Mesendoderm (in vitro differentiated cells): ENCODE measurements at regions not wholly inside any gene's neighbourhood (a gene's known extent, or its start where the extent isn't known, plus 50 kb on each side); places are given as distances from the start of the nearest gene placed in this dataset.
"Not testable (repeated sequence)": the region's sequence is repeated elsewhere in the genome, so short reads cannot be mapped to it uniquely, and the experiment has no call there.

Experiments used
- DNase-seq: peaks from one replicate; pipeline ENCODE4 v3.0.0; 2013
- H2AK5ac ChIP-seq: 2 replicates; pipeline ENCODE4 v1.6.1; 2013; ENCODE audit warnings: low read length, inconsistent platforms
- H2BK120ac ChIP-seq: 2 replicates; pipeline ENCODE4 v1.6.1; 2013; ENCODE audit warnings: low read depth, mild to moderate bottlenecking, low read length, moderate library complexity, mixed read lengths
- H2BK15ac ChIP-seq: replicated peaks from 2 replicates; pipeline ENCODE4 v1.6.1; 2013; ENCODE audit warnings: low read depth, mild to moderate bottlenecking, moderate library complexity
- H2BK5ac ChIP-seq: 2 replicates; pipeline ENCODE4 v1.6.1; 2013; ENCODE audit warnings: low read length, inconsistent platforms
- H3K18ac ChIP-seq: 2 replicates; pipeline ENCODE4 v1.6.1; 2013; ENCODE audit warnings: mild to moderate bottlenecking, low read length, mixed read lengths
- H3K23ac ChIP-seq: one replicate; pipeline ENCODE4 v1.6.1; 2013; ENCODE audit warnings: low read length
- H3K27ac ChIP-seq: 2 replicates; pipeline ENCODE4 v1.5.1; 2013; ENCODE audit warnings: low read depth, mild to moderate bottlenecking, inconsistent platforms, low read length, moderate library complexity
- H3K27me3 ChIP-seq: 2 replicates; pipeline ENCODE4 v1.6.1; 2013; ENCODE audit warnings: low read length, control low read depth, mild to moderate bottlenecking, inconsistent platforms; ENCODE audit not compliant: insufficient read depth, poor library complexity
- H3K36me3 ChIP-seq: 2 replicates; pipeline ENCODE4 v1.6.1; 2013; ENCODE audit warnings: low read length, inconsistent platforms; ENCODE audit not compliant: control insufficient read depth, insufficient read depth
- H3K4ac ChIP-seq: one replicate; pipeline ENCODE4 v1.6.1; 2013; ENCODE audit warnings: low read depth, mild to moderate bottlenecking, low read length, moderate library complexity
- H3K4me1 ChIP-seq: 2 replicates; pipeline ENCODE4 v1.6.1; 2013; ENCODE audit warnings: low read depth, low read length, inconsistent platforms; ENCODE audit not compliant: control insufficient read depth
- H3K4me2 ChIP-seq: 2 replicates; pipeline ENCODE4 v1.6.1; 2013; ENCODE audit warnings: low read length
- H3K4me3 ChIP-seq: 2 replicates; pipeline ENCODE4 v1.5.1; 2013; ENCODE audit warnings: mild to moderate bottlenecking, low read length
- H3K56ac ChIP-seq: one replicate; pipeline ENCODE4 v1.6.1; 2013; ENCODE audit warnings: low read length
- H3K79me1 ChIP-seq: 2 replicates; pipeline ENCODE4 v1.6.1; 2013; ENCODE audit warnings: low read length, inconsistent platforms
- H3K79me2 ChIP-seq: 2 replicates; pipeline ENCODE4 v1.6.1; 2013; ENCODE audit warnings: mild to moderate bottlenecking, low read length; ENCODE audit not compliant: control insufficient read depth, insufficient read depth
- H3K9ac ChIP-seq: 2 replicates; pipeline ENCODE4 v1.6.1; 2013; ENCODE audit warnings: low read length, inconsistent platforms
- H4K5ac ChIP-seq: one replicate; pipeline ENCODE4 v1.6.1; 2013; ENCODE audit warnings: low read length
- H4K8ac ChIP-seq: one replicate; pipeline ENCODE4 v1.6.1; 2013; ENCODE audit warnings: low read depth, mild to moderate bottlenecking, control low read depth, low read length, moderate library complexity
- WGBS: extraction: QIAGEN DNeasy Blood & Tissue Kit; methylation state at CpG from one replicate; pipeline ENCODE4 v1.1.7; 2013; ENCODE audit warnings: low lambda C conversion rate, missing lambda C conversion rate; ENCODE audit not compliant: insufficient coverage; ENCODE audit errors: extremely low coverage; 5-methylcytosine and 5-hydroxymethylcytosine counted together

GRCh38 chr20:22062874-22063273 lies 357.4 kb downstream of the PAX1 start:
- H4K5ac ChIP-seq: no peak overlapping the region
- no peaks in the 10 kb centered on the region for H3K4me1 ChIP-seq
- H2BK120ac ChIP-seq: no peak overlapping the region
- no peak overlapping the region for H3K23ac ChIP-seq
- H2BK5ac ChIP-seq: no peak overlapping the region
- H3K18ac ChIP-seq: no peak overlapping the region
- H3K9ac ChIP-seq: no peak overlapping the region
- no peaks in the 10 kb centered on the region for H3K36me3 ChIP-seq
- H3K4ac ChIP-seq: no peak overlapping the region
- H3K56ac ChIP-seq: no peak overlapping the region
- H3K4me2 ChIP-seq: no peak overlapping the region
- H4K8ac ChIP-seq: no peak overlapping the region
- no peaks in the 10 kb centered on the region for H3K79me2 ChIP-seq
- no peak for DNase-seq
- no peak overlapping the region for H3K27ac ChIP-seq
- H2AK5ac ChIP-seq: no peak overlapping the region
- no CpG with 5 or more reads among the region's 5 CpGs for WGBS
- H2BK15ac ChIP-seq: no peak overlapping the region
- no peaks in the 10 kb centered on the region for H3K79me1 ChIP-seq
- no peak overlapping the region for H3K4me3 ChIP-seq
- no peaks in the 10 kb centered on the region for H3K27me3 ChIP-seq

- Histone ChIP-seq H3K4me2 (no peak overlapping the region), H2BK5ac (no peak overlapping the region), H3K36me3 (no peaks in the 10 kb centered on the region), H2BK15ac (no peak overlapping the region), H2BK120ac (no peak overlapping the region), H3K9ac (no peak overlapping the region), H3K4ac (no peak overlapping the region), H4K5ac (no peak overlapping the region), H3K23ac (no peak overlapping the region), H3K18ac (no peak overlapping the region), H3K4me1 (no peaks in the 10 kb centered on the region), H3K79me1 (no peaks in the 10 kb centered on the region), H2AK5ac (no peak overlapping the region), H3K56ac (no peak overlapping the region), H3K79me2 (no peaks in the 10 kb centered on the region), H3K4me3 (no peak overlapping the region), H4K8ac (no peak overlapping the region), H3K27ac (no peak overlapping the region), H3K27me3 (no peaks in the 10 kb centered on the region)
- no peak for DNase-seq
- no CpG with 5 or more reads among the region's 2 CpGs for WGBS
Observed at GRCh38 chr20:22060610-22061009, 355.1 kb downstream of the PAX1 start.

GRCh38 chr20:22058746-22059145 lies 353.3 kb downstream of the PAX1 start:
- DNase-seq: no peak
- Histone ChIP-seq H4K8ac (no peak overlapping the region), H3K56ac (no peak overlapping the region), H3K18ac (no peak overlapping the region), H3K79me2 (no peaks in the 10 kb centered on the region), H3K23ac (no peak overlapping the region), H4K5ac (no peak overlapping the region), H2BK5ac (no peak overlapping the region), H2BK120ac (no peak overlapping the region), H3K79me1 (no peaks in the 10 kb centered on the region), H3K36me3 (no peaks in the 10 kb centered on the region), H2BK15ac (no peak overlapping the region), H3K4me1 (no peaks in the 10 kb centered on the region), H2AK5ac (no peak overlapping the region), H3K4me2 (no peak overlapping the region), H3K9ac (no peak overlapping the region), H3K27me3 (no peaks in the 10 kb centered on the region), H3K4me3 (no peak overlapping the region), H3K27ac (no peak overlapping the region), H3K4ac (no peak overlapping the region)

- no peaks in the 10 kb centered on the region for H3K4me1 ChIP-seq
- H3K79me1 ChIP-seq: no peaks in the 10 kb centered on the region
- no peak overlapping the region for H3K27ac ChIP-seq
- H3K4me3 ChIP-seq: no peak overlapping the region
- H4K5ac ChIP-seq: no peak overlapping the region
- H3K79me2 ChIP-seq: no peaks in the 10 kb centered on the region
- no peak overlapping the region for H3K23ac ChIP-seq
- no peak overlapping the region for H2BK120ac ChIP-seq
- H2BK15ac ChIP-seq: no peak overlapping the region
- H3K4me2 ChIP-seq: no peak overlapping the region
- no peak overlapping the region for H3K9ac ChIP-seq
- no peak for DNase-seq
- no peak overlapping the region for H2BK5ac ChIP-seq
- no CpG with 5 or more reads among the region's 1 CpG for WGBS
- no peak overlapping the region for H3K4ac ChIP-seq
- H3K56ac ChIP-seq: no peak overlapping the region
- H4K8ac ChIP-seq: no peak overlapping the region
- no peaks in the 10 kb centered on the region for H3K27me3 ChIP-seq
- no peak overlapping the region for H2AK5ac ChIP-seq
- H3K36me3 ChIP-seq: no peaks in the 10 kb centered on the region
- no peak overlapping the region for H3K18ac ChIP-seq
Observed at GRCh38 chr20:22055981-22056380, 350.5 kb downstream of the PAX1 start.

GRCh38 chr20:22052025-22052650 lies 346.7 kb downstream of the PAX1 start:
- Histone ChIP-seq H3K79me2 (no peaks in the 10 kb centered on the region), H2BK120ac (no peak overlapping the region), H3K36me3 (no peaks in the 10 kb centered on the region), H3K56ac (no peak overlapping the region), H3K23ac (no peak overlapping the region), H3K27ac (no peak overlapping the region), H3K79me1 (no peaks in the 10 kb centered on the region), H3K4ac (no peak overlapping the region), H3K4me3 (no peak overlapping the region), H3K9ac (no peak overlapping the region), H2BK5ac (no peak overlapping the region), H4K8ac (no peak overlapping the region), H3K18ac (no peak overlapping the region), H4K5ac (no peak overlapping the region), H2BK15ac (no peak overlapping the region), H2AK5ac (no peak overlapping the region), H3K27me3 (no peaks in the 10 kb centered on the region), H3K4me1 (no peaks in the 10 kb centered on the region), H3K4me2 (no peak overlapping the region)
- WGBS: no CpG with 5 or more reads among the region's 1 CpG
- DNase-seq: no peak

GRCh38 chr20:22045956-22046507 lies 340.6 kb downstream of the PAX1 start:
- not testable (repeated sequence) for H3K4me3 ChIP-seq

More at GRCh38 chr20:22045956-22046507, 340.6 kb downstream of the PAX1 start:
- H3K27ac ChIP-seq, H3K56ac ChIP-seq, H2BK15ac ChIP-seq, H3K4ac ChIP-seq, H3K4me2 ChIP-seq, H2AK5ac ChIP-seq, H4K5ac ChIP-seq, H3K79me2 ChIP-seq, H3K27me3 ChIP-seq, H3K9ac ChIP-seq, H3K36me3 ChIP-seq, H3K4me1 ChIP-seq, H2BK5ac ChIP-seq, H3K23ac ChIP-seq, H2BK120ac ChIP-seq, H3K18ac ChIP-seq, H3K79me1 ChIP-seq, H4K8ac ChIP-seq: not testable (repeated sequence)
- WGBS: no CpG with 5 or more reads among the region's 13 CpGs
- DNase-seq: peak; percentile 14
